ENCODE measurements at regions not wholly inside any gene's neighbourhood (a gene's known extent, or its start where the extent isn't known, plus 50 kb on each side); places are given as distances from the start of the nearest gene placed in this dataset.

- Histone ChIP-seq H3K9ac (ENCODE audit: low read length) (no peak overlapping the region), H3K4me1 (ENCODE audit: insufficient read depth, low read length, severe bottlenecking) (no peaks in the 10 kb centered on the region), H2AFZ (ENCODE audit: low read length) (no peak overlapping the region), H3F3A (ENCODE audit: insufficient read depth, low read length) (no peaks in the 10 kb centered on the region), H3K9me2 (ENCODE audit: low read depth, low read length) (no peaks in the 10 kb centered on the region), H3K4me3 (ENCODE audit: low read depth, low read length, poor library complexity, severe bottlenecking) (no peak overlapping the region), H3K9me3 (ENCODE audit: low read length) (no peaks in the 10 kb centered on the region), H3K27me3 (ENCODE audit: insufficient read depth, low read length) (no peaks in the 10 kb centered on the region; the same call in 1 of the 2 replicates), H4K20me1 (ENCODE audit: insufficient read depth, low read length) (no peaks in the 10 kb centered on the region), H3K27ac (ENCODE audit: low read depth, low read length, poor library complexity, severe bottlenecking) (no peak overlapping the region), H3K4me2 (ENCODE audit: low read length) (no peak overlapping the region), H3K36me3 (ENCODE audit: insufficient read depth, low read length) (no peaks in the 10 kb centered on the region), H3K79me2 (ENCODE audit: insufficient read depth, low read length) (no peaks in the 10 kb centered on the region)
- TF ChIP-seq EZH2 (IDR thresholded peaks at IDR 0.05; ENCODE audit: borderline replicate concordance, low read length) (no peak), CTCF (IDR thresholded peaks at IDR 0.05; ENCODE audit: low read length) (no peak)
Measured at GRCh38 chr12:45148619-45149018, 67.3 kb upstream of the ANO6 start.

GRCh38 chr12:45165284-45165683, 50.6 kb upstream of the ANO6 start:
- Histone ChIP-seq H3K9ac (ENCODE audit: low read length) (no peak overlapping the region), H3K4me3 (ENCODE audit: low read depth, low read length, poor library complexity, severe bottlenecking) (no peak overlapping the region), H3K9me2 (ENCODE audit: low read depth, low read length) (no peaks in the 10 kb centered on the region), H3F3A (ENCODE audit: insufficient read depth, low read length) (no peaks in the 10 kb centered on the region), H3K4me2 (ENCODE audit: low read length) (no peak overlapping the region), H3K4me1 (ENCODE audit: insufficient read depth, low read length, severe bottlenecking) (no peaks in the 10 kb centered on the region), H2AFZ (ENCODE audit: low read length) (no peak overlapping the region), H3K9me3 (ENCODE audit: low read length) (no peaks in the 10 kb centered on the region), H3K27ac (ENCODE audit: low read depth, low read length, poor library complexity, severe bottlenecking) (no peak overlapping the region), H4K20me1 (ENCODE audit: insufficient read depth, low read length) (no peaks in the 10 kb centered on the region), H3K36me3 (ENCODE audit: insufficient read depth, low read length) (no peaks in the 10 kb centered on the region), H3K27me3 (ENCODE audit: insufficient read depth, low read length) (no peaks in the 10 kb centered on the region), H3K79me2 (ENCODE audit: insufficient read depth, low read length) (no peaks in the 10 kb centered on the region)
- TF ChIP-seq EZH2 (IDR thresholded peaks at IDR 0.05; ENCODE audit: borderline replicate concordance, low read length) (no peak), CTCF (IDR thresholded peaks at IDR 0.05; ENCODE audit: low read length) (no peak)

GRCh38 chr12:45166056-45166455, 49.8 kb upstream of the ANO6 start:
- no peaks in the 10 kb centered on the region for H3K36me3 ChIP-seq (ENCODE audit: insufficient read depth, low read length)
- H3F3A ChIP-seq (ENCODE audit: insufficient read depth, low read length) = no peaks in the 10 kb centered on the region
- no peaks in the 10 kb centered on the region for H3K4me1 ChIP-seq (ENCODE audit: insufficient read depth, low read length, severe bottlenecking)
- no peak overlapping the region for H3K9ac ChIP-seq (ENCODE audit: low read length)
- H3K4me3 ChIP-seq (ENCODE audit: low read depth, low read length, poor library complexity, severe bottlenecking) = no peak overlapping the region
- H3K9me2 ChIP-seq (ENCODE audit: low read depth, low read length) = no peaks in the 10 kb centered on the region
- no peak overlapping the region for H3K27ac ChIP-seq (ENCODE audit: low read depth, low read length, poor library complexity, severe bottlenecking)
- no peak overlapping the region for H3K4me2 ChIP-seq (ENCODE audit: low read length)
- H3K9me3 ChIP-seq (ENCODE audit: low read length) = no peaks in the 10 kb centered on the region
- H4K20me1 ChIP-seq (ENCODE audit: insufficient read depth, low read length) = no peaks in the 10 kb centered on the region
- TF ChIP-seq EZH2 (IDR thresholded peaks at IDR 0.05; ENCODE audit: borderline replicate concordance, low read length) (no peak), CTCF (IDR thresholded peaks at IDR 0.05; ENCODE audit: low read length) (no peak)
- no peaks in the 10 kb centered on the region for H3K27me3 ChIP-seq (ENCODE audit: insufficient read depth, low read length)
- H3K79me2 ChIP-seq (ENCODE audit: insufficient read depth, low read length) = no peaks in the 10 kb centered on the region
- H2AFZ ChIP-seq (ENCODE audit: low read length) = no peak overlapping the region
